Endothelial cell (in vitro differentiated cells): ENCODE measurements at regions not wholly inside any gene's neighbourhood (a gene's known extent, or its start where the extent isn't known, plus 50 kb on each side); places are given as distances from the start of the nearest gene placed in this dataset.

Experiments
- DNase-seq: peaks from one replicate; pipeline ENCODE4 v3.0.0; 2021; ENCODE audit warnings: low spot score
- H3K27ac Mint-ChIP-seq: one replicate; pipeline ENCODE4 v1.8.0; 2021; ENCODE audit warnings: mixed read lengths, inconsistent platforms; ENCODE audit not compliant: unreplicated experiment
- H3K27me3 Mint-ChIP-seq: one replicate; pipeline ENCODE4 v1.8.0; 2021; ENCODE audit warnings: mild to moderate bottlenecking, moderate library complexity, mixed read lengths, inconsistent platforms; ENCODE audit not compliant: unreplicated experiment
- H3K36me3 Mint-ChIP-seq: one replicate; pipeline ENCODE4 v1.8.0; 2021; ENCODE audit warnings: mild to moderate bottlenecking, low read depth, mixed read lengths, inconsistent platforms; ENCODE audit not compliant: unreplicated experiment
- H3K4me1 Mint-ChIP-seq: one replicate; pipeline ENCODE4 v1.8.0; 2021; ENCODE audit warnings: mild to moderate bottlenecking, mixed read lengths, inconsistent platforms; ENCODE audit not compliant: unreplicated experiment
- H3K4me3 Mint-ChIP-seq: one replicate; pipeline ENCODE4 v1.8.0; 2021; ENCODE audit warnings: mild to moderate bottlenecking, mixed read lengths, inconsistent platforms; ENCODE audit not compliant: unreplicated experiment
- H3K9me3 Mint-ChIP-seq: one replicate; pipeline ENCODE4 v1.8.0; 2021; ENCODE audit warnings: mixed read lengths, inconsistent platforms; ENCODE audit not compliant: unreplicated experiment
- TF ChIP-seq, protein P1 (sequence below): fragments of 200-600 bp; sonication (generic); IDR thresholded peaks from one replicate; pipeline ENCODE4 v1.5.0; 2021; ENCODE audit warnings: antibody characterized with exemption; ENCODE audit not compliant: unreplicated experiment

DNA sequence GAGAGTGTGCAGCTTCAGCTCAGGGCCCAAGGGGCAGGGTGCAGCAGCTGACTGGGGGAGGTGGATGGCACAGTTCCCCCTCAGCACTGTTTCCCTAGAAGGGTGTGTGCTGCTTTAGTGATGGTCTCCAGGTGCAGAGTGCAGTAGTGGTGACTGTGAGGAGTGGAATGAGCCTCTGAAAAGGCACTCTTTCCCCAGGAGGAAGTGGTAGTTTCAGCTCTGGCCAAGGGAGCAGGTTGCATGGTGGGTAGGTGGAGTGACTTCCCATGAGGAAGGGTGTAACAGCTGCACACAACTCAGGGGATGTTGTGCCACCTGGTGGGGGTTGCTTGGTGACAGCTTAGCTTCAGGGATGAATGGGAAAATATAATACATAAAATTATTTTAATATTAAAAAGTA is 251.5 kb upstream of the NXPH2 start:
- H3K4me3 Mint-ChIP-seq, result no peak overlapping the region
- no peaks in the 10 kb centered on the region for H3K27me3 Mint-ChIP-seq
- DNase-seq, result peak; percentile 25
- no peaks in the 10 kb centered on the region for H3K9me3 Mint-ChIP-seq
- no peaks in the 10 kb centered on the region for H3K36me3 Mint-ChIP-seq
- H3K4me1 Mint-ChIP-seq, result no peaks in the 10 kb centered on the region
- no peak overlapping the region for H3K27ac Mint-ChIP-seq
- TF ChIP-seq, protein P1, sequence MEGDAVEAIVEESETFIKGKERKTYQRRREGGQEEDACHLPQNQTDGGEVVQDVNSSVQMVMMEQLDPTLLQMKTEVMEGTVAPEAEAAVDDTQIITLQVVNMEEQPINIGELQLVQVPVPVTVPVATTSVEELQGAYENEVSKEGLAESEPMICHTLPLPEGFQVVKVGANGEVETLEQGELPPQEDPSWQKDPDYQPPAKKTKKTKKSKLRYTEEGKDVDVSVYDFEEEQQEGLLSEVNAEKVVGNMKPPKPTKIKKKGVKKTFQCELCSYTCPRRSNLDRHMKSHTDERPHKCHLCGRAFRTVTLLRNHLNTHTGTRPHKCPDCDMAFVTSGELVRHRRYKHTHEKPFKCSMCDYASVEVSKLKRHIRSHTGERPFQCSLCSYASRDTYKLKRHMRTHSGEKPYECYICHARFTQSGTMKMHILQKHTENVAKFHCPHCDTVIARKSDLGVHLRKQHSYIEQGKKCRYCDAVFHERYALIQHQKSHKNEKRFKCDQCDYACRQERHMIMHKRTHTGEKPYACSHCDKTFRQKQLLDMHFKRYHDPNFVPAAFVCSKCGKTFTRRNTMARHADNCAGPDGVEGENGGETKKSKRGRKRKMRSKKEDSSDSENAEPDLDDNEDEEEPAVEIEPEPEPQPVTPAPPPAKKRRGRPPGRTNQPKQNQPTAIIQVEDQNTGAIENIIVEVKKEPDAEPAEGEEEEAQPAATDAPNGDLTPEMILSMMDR, result peak; percentile 12

DNA sequence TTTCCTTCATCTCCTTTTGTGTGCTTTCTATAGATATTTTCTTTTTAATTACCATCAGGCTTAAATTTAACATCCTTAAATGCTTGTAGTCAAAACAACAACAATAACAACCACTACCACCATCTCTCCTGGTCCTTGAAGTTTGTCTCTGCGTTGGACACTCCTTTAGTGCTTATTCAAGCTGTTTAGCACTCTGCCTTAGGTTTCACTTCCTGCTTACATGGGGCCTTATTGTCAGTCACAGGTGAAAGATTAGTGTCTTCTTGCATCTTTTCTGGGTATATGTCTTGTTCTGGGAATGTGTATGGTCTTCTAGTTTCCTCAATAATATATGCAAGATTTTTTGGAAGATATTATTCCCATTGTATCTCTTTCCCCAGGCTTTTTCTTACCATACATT is 240.1 kb upstream of the NXPH2 start:
- TF ChIP-seq, protein P1, result no peak
- H3K27ac Mint-ChIP-seq, result no peak overlapping the region
- H3K4me3 Mint-ChIP-seq, result no peak overlapping the region
- no peaks in the 10 kb centered on the region for H3K9me3 Mint-ChIP-seq
- DNase-seq, result no peak
- H3K4me1 Mint-ChIP-seq, result no peaks in the 10 kb centered on the region
- H3K27me3 Mint-ChIP-seq, result no peaks in the 10 kb centered on the region
- H3K36me3 Mint-ChIP-seq, result no peaks in the 10 kb centered on the region

DNA sequence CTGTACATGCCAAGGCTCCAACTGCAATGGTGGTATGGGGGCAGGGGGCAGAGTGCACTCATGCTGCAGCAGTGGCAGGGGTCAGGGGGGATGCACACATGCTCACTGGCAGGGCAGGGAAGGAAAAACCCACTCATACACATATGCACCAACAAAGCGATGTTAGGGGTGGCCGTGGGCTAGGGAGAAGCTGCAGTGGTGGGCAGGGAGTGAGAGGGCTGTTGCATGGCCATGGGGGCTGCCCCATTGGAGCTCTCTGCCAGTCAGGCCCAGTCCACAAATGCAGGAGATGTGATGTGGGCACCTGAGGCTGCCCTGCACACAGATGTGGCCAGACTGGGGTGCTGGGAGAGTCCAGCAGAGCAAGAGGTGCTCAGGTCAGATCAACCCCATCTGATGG is 238.1 kb upstream of the NXPH2 start:
- TF ChIP-seq, protein P1, result no peak
- no peaks in the 10 kb centered on the region for H3K9me3 Mint-ChIP-seq
- no peak overlapping the region for H3K27ac Mint-ChIP-seq
- no peak for DNase-seq
- no peaks in the 10 kb centered on the region for H3K4me1 Mint-ChIP-seq
- H3K4me3 Mint-ChIP-seq, result no peak overlapping the region
- H3K36me3 Mint-ChIP-seq, result no peaks in the 10 kb centered on the region
- no peaks in the 10 kb centered on the region for H3K27me3 Mint-ChIP-seq

DNA sequence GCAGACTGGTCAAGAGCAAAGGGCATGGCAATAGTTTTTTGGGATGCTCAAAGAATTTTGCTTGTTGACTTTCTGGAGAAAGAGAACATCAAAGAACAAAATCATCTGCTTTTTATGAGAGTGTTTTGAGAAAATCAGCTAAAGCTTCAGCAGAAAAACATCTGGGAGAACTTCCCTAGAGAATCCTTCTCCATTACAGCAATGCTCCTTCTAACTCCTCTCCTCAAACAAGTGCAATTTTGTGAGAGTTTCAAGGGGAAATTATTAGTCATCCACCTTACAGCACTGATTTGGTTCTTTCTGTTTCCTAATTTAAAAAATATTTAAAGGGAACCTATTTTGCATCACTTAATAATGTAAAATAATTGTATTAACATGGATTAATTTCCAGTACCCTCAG is 226.9 kb upstream of the NXPH2 start:
- no peaks in the 10 kb centered on the region for H3K36me3 Mint-ChIP-seq
- TF ChIP-seq, protein P1, result no peak
- no peaks in the 10 kb centered on the region for H3K27me3 Mint-ChIP-seq
- H3K9me3 Mint-ChIP-seq, result no peaks in the 10 kb centered on the region
- H3K4me1 Mint-ChIP-seq, result no peaks in the 10 kb centered on the region
- no peak overlapping the region for H3K4me3 Mint-ChIP-seq
- no peak overlapping the region for H3K27ac Mint-ChIP-seq
- DNase-seq, result no peak

DNA sequence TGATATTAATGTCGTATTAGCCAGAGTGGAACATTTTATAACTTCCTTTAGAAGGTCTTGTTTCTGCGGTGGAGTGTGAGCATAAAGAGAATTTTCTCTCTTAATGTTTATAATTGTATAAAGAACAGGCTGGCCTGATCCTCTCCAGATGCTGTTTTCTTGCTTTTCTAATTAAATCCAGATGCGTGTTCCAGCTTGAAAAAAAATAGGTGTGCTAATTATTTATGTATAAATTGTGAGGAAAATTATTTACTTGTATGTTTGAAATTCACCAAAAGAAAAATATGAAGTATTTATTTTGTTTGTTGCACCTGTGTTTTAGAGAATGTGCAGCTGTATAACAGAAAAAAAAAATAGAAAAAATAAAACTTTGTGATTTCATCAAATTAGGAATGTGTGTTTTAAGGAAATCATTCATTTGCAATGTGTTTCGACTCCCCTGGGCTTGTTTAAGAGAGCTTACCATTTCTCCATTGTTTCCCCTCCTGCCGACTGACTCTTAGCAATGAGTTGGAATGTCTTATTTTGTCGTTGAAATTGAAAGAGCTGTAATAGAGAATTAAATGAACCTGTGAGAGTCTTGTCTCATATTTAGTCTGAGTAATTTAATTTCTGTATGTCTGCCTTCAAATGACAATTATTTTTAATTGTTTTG is 220.1 kb upstream of the NXPH2 start:
- no peak for DNase-seq
- TF ChIP-seq, protein P1, result no peak
- H3K4me1 Mint-ChIP-seq, result no peaks in the 10 kb centered on the region
- H3K27ac Mint-ChIP-seq, result no peak overlapping the region
- H3K9me3 Mint-ChIP-seq, result no peaks in the 10 kb centered on the region
- no peaks in the 10 kb centered on the region for H3K27me3 Mint-ChIP-seq
- no peak overlapping the region for H3K4me3 Mint-ChIP-seq
- no peaks in the 10 kb centered on the region for H3K36me3 Mint-ChIP-seq
